ENCODE measurements at regions not wholly inside any gene's neighbourhood (a gene's known extent, or its start where the extent isn't known, plus 50 kb on each side); places are given as distances from the start of the nearest gene placed in this dataset.

- peak; percentile 41 for DNase-seq (ENCODE audit: low read depth, low spot score)
- no peak overlapping the region for H3K4me3 ChIP-seq (ENCODE audit: low read depth, low read length)
- in situ Hi-C loops (cut with HindIII; ENCODE audit: low sequenced_read_pairs) = no loop called here
- TF ChIP-seq CTCF (IDR thresholded peaks at IDR 0.05; ENCODE audit: low read depth, low read length) = peak; percentile 49
Measured at GRCh38 chr11:79708319-79708932, 267.6 kb upstream of the TENM4 start.

GRCh38 chr11:79705648-79706047, 264.8 kb upstream of the TENM4 start:
- no peak for TF ChIP-seq CTCF (IDR thresholded peaks at IDR 0.05; ENCODE audit: low read depth, low read length)
- H3K4me3 ChIP-seq (ENCODE audit: low read depth, low read length) = no peak overlapping the region
- in situ Hi-C loops (cut with HindIII; ENCODE audit: low sequenced_read_pairs) = no loop called here
- DNase-seq (ENCODE audit: low read depth, low spot score) = no peak

DNA sequence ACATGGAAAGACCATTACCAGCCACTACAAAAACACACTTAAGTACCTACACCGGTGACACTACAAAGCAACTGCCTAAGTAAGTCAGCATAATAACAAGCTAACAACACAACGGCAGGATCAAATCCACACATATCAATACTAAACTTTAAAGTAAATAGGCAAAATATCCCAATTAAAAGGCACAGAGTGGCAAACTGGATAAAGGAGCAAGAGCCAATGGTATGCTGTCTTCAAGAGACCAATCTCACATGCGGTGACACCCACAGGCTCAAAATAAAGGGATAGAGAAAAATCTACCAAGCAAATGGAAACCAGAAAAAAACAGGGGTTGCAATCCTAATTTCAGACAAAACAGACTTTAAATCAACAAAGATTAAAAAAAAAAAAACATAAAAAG, 261.5 kb upstream of the TENM4 start:
- no peak overlapping the region for H3K4me3 ChIP-seq (ENCODE audit: low read depth, low read length)
- no peak for DNase-seq (ENCODE audit: low read depth, low spot score)
- in situ Hi-C loops (cut with HindIII; ENCODE audit: low sequenced_read_pairs) = no loop called here
- no peak for TF ChIP-seq CTCF (IDR thresholded peaks at IDR 0.05; ENCODE audit: low read depth, low read length)

GRCh38 chr11:79699246-79699645, 258.4 kb upstream of the TENM4 start:
- no peak for DNase-seq (ENCODE audit: low read depth, low spot score)
- TF ChIP-seq CTCF (IDR thresholded peaks at IDR 0.05; ENCODE audit: low read depth, low read length) = no peak
- H3K4me3 ChIP-seq (ENCODE audit: low read depth, low read length) = no peak overlapping the region
- in situ Hi-C loops (cut with HindIII; ENCODE audit: low sequenced_read_pairs) = no loop called here

- DNase-seq (ENCODE audit: low read depth, low spot score) = no peak
- no peak for TF ChIP-seq CTCF (IDR thresholded peaks at IDR 0.05; ENCODE audit: low read depth, low read length)
- in situ Hi-C loops (cut with HindIII; ENCODE audit: low sequenced_read_pairs) = no loop called here
- no peak overlapping the region for H3K4me3 ChIP-seq (ENCODE audit: low read depth, low read length)
Measured at GRCh38 chr11:79697905-79698304, 257.1 kb upstream of the TENM4 start.

- no peak overlapping the region for H3K4me3 ChIP-seq (ENCODE audit: low read depth, low read length)
- in situ Hi-C loops (cut with HindIII; ENCODE audit: low sequenced_read_pairs) = no loop called here
- TF ChIP-seq CTCF (IDR thresholded peaks at IDR 0.05; ENCODE audit: low read depth, low read length) = no peak
- DNase-seq (ENCODE audit: low read depth, low spot score) = no peak
Measured at GRCh38 chr11:79694368-79694767, 253.5 kb upstream of the TENM4 start.

- no peak overlapping the region for H3K4me3 ChIP-seq (ENCODE audit: low read depth, low read length)
- no peak for TF ChIP-seq CTCF (IDR thresholded peaks at IDR 0.05; ENCODE audit: low read depth, low read length)
- DNase-seq (ENCODE audit: low read depth, low spot score) = no peak
- in situ Hi-C loops (cut with HindIII; ENCODE audit: low sequenced_read_pairs) = no loop called here
Measured at GRCh38 chr11:79691445-79691844, 250.6 kb upstream of the TENM4 start.
